ENCODE measurements at regions not wholly inside any gene's neighbourhood (a gene's known extent, or its start where the extent isn't known, plus 50 kb on each side); places are given as distances from the start of the nearest gene placed in this dataset.

GRCh38 chr2:36032046-36032445 lies 323.5 kb upstream of the CRIM1 start:
- POLR2A ChIA-PET: no interaction called here
- TF ChIP-seq, protein P1, sequence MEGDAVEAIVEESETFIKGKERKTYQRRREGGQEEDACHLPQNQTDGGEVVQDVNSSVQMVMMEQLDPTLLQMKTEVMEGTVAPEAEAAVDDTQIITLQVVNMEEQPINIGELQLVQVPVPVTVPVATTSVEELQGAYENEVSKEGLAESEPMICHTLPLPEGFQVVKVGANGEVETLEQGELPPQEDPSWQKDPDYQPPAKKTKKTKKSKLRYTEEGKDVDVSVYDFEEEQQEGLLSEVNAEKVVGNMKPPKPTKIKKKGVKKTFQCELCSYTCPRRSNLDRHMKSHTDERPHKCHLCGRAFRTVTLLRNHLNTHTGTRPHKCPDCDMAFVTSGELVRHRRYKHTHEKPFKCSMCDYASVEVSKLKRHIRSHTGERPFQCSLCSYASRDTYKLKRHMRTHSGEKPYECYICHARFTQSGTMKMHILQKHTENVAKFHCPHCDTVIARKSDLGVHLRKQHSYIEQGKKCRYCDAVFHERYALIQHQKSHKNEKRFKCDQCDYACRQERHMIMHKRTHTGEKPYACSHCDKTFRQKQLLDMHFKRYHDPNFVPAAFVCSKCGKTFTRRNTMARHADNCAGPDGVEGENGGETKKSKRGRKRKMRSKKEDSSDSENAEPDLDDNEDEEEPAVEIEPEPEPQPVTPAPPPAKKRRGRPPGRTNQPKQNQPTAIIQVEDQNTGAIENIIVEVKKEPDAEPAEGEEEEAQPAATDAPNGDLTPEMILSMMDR (tag by site-specific recombination; IDR thresholded peaks at IDR 0.05): no peak
- TF ChIP-seq ZNF433 (tag by site-specific recombination; IDR thresholded peaks at IDR 0.05; ENCODE audit: low read depth): no peak
- no peak for TF ChIP-seq ZNF121 (tag by site-specific recombination; IDR thresholded peaks at IDR 0.05)
- TF ChIP-seq, protein P2, sequence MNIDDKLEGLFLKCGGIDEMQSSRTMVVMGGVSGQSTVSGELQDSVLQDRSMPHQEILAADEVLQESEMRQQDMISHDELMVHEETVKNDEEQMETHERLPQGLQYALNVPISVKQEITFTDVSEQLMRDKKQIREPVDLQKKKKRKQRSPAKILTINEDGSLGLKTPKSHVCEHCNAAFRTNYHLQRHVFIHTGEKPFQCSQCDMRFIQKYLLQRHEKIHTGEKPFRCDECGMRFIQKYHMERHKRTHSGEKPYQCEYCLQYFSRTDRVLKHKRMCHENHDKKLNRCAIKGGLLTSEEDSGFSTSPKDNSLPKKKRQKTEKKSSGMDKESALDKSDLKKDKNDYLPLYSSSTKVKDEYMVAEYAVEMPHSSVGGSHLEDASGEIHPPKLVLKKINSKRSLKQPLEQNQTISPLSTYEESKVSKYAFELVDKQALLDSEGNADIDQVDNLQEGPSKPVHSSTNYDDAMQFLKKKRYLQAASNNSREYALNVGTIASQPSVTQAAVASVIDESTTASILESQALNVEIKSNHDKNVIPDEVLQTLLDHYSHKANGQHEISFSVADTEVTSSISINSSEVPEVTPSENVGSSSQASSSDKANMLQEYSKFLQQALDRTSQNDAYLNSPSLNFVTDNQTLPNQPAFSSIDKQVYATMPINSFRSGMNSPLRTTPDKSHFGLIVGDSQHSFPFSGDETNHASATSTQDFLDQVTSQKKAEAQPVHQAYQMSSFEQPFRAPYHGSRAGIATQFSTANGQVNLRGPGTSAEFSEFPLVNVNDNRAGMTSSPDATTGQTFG (tag by site-specific recombination; IDR thresholded peaks at IDR 0.05; ENCODE audit: borderline replicate concordance): no peak
- TF ChIP-seq ZNF423 (tag by site-specific recombination; IDR thresholded peaks at IDR 0.05): no peak
- TF ChIP-seq TRIM28 (IDR thresholded peaks at IDR 0.05; ENCODE audit: borderline replicate concordance, low read length): no peak
- no peak for TF ChIP-seq GLIS1 (tag by site-specific recombination; IDR thresholded peaks at IDR 0.05)
- no peak for TF ChIP-seq ZNF341 (tag by site-specific recombination; IDR thresholded peaks at IDR 0.05; ENCODE audit: low read depth)
- TF ChIP-seq YY2 (tag by site-specific recombination; IDR thresholded peaks at IDR 0.05): no peak
- TF ChIP-seq ZNF658 (tag by site-specific recombination; IDR thresholded peaks at IDR 0.05): no peak
- no peak for TF ChIP-seq ZNF549 (tag by site-specific recombination; IDR thresholded peaks at IDR 0.05)
- no peak for TF ChIP-seq SCRT1 (tag by site-specific recombination; IDR thresholded peaks at IDR 0.05; ENCODE audit: borderline replicate concordance)
- no peak for TF ChIP-seq BCL11A (tag by site-specific recombination; IDR thresholded peaks at IDR 0.05; ENCODE audit: low read depth)
- TF ChIP-seq, protein P3, sequence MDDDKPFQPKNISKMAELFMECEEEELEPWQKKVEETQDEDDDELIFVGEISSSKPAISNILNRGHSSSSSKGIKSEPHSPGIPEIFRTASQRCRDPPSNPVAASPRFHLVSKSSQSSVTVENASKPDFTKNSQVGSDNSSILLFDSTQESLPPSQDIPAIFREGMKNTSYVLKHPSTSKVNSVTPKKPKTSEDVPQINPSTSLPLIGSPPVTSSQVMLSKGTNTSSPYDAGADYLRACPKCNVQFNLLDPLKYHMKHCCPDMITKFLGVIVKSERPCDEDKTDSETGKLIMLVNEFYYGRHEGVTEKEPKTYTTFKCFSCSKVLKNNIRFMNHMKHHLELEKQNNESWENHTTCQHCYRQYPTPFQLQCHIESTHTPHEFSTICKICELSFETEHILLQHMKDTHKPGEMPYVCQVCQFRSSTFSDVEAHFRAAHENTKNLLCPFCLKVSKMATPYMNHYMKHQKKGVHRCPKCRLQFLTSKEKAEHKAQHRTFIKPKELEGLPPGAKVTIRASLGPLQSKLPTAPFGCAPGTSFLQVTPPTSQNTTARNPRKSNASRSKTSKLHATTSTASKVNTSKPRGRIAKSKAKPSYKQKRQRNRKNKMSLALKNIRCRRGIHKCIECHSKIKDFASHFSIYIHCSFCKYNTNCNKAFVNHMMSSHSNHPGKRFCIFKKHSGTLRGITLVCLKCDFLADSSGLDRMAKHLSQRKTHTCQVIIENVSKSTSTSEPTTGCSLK (tag by site-specific recombination; IDR thresholded peaks at IDR 0.05): no peak
- TF ChIP-seq ZNF571 (tag by site-specific recombination; IDR thresholded peaks at IDR 0.05): no peak
- no peak for TF ChIP-seq ZNF692 (tag by site-specific recombination; IDR thresholded peaks at IDR 0.05)
- no peak overlapping the region for H3K27ac ChIP-seq (ENCODE audit: extremely low read depth, low read depth, low read length)
- no peaks in the 10 kb centered on the region for H3K4me1 ChIP-seq (ENCODE audit: control insufficient read depth, insufficient read depth, low read length)
- H3K4me3 ChIP-seq (ENCODE audit: low read depth, low read length): no peak overlapping the region
- H3K36me3 ChIP-seq (ENCODE audit: control insufficient read depth in 2 of 2, insufficient read depth in 1 of 2, low read length in 2 of 2): no peaks in the 10 kb centered on the region
- CTCF ChIA-PET: no interaction called here
- no peaks in the 10 kb centered on the region for H3K9me3 ChIP-seq (ENCODE audit: control insufficient read depth, insufficient read depth, low read depth, low read length)

DNA sequence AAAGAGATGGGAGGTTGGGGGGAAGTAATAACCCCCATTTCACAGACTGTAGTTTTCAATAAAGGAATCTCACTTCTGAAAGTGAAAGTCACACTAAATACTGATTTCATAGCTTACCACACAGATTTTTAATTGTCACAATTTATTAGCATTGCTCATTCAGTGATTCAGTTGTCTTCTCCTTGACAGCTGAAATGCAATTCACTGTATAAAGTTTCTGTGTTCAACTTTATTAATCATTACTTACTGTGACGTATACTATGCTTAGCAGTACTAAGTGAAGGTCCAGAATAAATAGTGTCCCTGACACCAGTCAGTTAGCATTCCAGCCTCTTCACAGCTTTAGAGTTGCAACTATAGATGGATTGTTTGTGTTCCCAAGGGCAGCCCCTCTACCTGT lies 324.1 kb upstream of the CRIM1 start:
- POLR2A ChIA-PET: no interaction called here
- TF ChIP-seq MEIS1 (CRISPR knock-in tag; IDR thresholded peaks at IDR 0.05; ENCODE audit: borderline replicate concordance): no peak
- TF ChIP-seq ZNF747 (tag by site-specific recombination; IDR thresholded peaks at IDR 0.05): no peak
- no peak for TF ChIP-seq ELK4 (IDR thresholded peaks at IDR 0.05; ENCODE audit: borderline replicate concordance, low read depth, low read length)
- no peak for TF ChIP-seq BCL6B (tag by site-specific recombination; IDR thresholded peaks at IDR 0.05)
- TF ChIP-seq, protein P4, sequence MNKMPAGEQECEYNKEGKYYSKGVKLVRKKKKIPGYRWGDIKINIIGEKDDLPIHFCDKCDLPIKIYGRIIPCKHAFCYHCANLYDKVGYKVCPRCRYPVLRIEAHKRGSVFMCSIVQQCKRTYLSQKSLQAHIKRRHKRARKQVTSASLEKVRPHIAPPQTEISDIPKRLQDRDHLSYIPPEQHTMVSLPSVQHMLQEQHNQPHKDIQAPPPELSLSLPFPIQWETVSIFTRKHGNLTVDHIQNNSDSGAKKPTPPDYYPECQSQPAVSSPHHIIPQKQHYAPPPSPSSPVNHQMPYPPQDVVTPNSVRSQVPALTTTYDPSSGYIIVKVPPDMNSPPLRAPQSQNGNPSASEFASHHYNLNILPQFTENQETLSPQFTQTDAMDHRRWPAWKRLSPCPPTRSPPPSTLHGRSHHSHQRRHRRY (tag by site-specific recombination; IDR thresholded peaks at IDR 0.05): no peak
- no peak for TF ChIP-seq ZNF488 (tag by site-specific recombination; IDR thresholded peaks at IDR 0.05)
- TF ChIP-seq ZNF350 (tag by site-specific recombination; IDR thresholded peaks at IDR 0.05): no peak
- Histone ChIP-seq H3K9me3 (ENCODE audit: control insufficient read depth, insufficient read depth, low read depth, low read length) (no peaks in the 10 kb centered on the region), H3K4me3 (ENCODE audit: low read depth, low read length) (no peak overlapping the region), H3K4me1 (ENCODE audit: control insufficient read depth, insufficient read depth, low read length) (no peaks in the 10 kb centered on the region), H3K27ac (ENCODE audit: extremely low read depth, low read depth, low read length) (no peak overlapping the region), H3K36me3 (ENCODE audit: control insufficient read depth in 2 of 2, insufficient read depth in 1 of 2, low read length in 2 of 2) (no peaks in the 10 kb centered on the region)
- CTCF ChIA-PET: no interaction called here

Data from HEK293 (cell line).